GM13977 (cell line): ENCODE measurements at regions not wholly inside any gene's neighbourhood (a gene's known extent, or its start where the extent isn't known, plus 50 kb on each side); places are given as distances from the start of the nearest gene placed in this dataset.

Experiments
- DNase-seq: peaks from one replicate; pipeline ENCODE4 v3.0.0; 2012; ENCODE audit warnings: low spot score
- in situ Hi-C: fragments of 300-500 bp; cut with MboI; formaldehyde crosslinking; loops from one replicate; pipeline ENCODE4 v1.12.0; 2022; ENCODE audit warnings: low sequenced_read_pairs, low pct_unique_long_range_greater_than_20kb, mixed read lengths, inconsistent platforms; ENCODE audit not compliant: unreplicated experiment
- TF ChIP-seq, protein P1 (sequence below): IDR thresholded peaks from 2 replicates; pipeline ENCODE4 v1.5.1; 2012; ENCODE audit warnings: mild to moderate bottlenecking, control low read depth; ENCODE audit not compliant: insufficient read depth; ENCODE audit errors: extremely low read depth, missing control alignments

DNA sequence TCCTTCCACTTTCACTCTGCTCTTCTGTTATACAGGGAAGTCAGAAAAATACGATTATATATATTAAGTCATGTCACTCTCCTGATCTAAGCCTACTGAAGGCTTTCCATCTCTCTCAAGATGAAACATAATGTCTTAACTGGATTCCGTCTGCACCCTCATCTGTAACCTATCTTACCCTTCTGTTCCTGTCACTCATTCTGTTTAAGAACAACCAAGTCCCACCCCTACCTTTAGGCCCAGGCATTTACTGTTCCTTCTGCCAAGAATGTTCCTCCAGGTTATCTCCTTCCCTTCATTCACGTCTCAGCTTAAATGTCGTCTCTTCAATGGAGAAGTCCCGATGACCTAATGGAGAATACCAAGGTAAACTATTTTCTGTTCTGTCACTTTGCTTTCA lies 1802.4 kb downstream of the MRPL39 start:
- DNase-seq, result no peak
- TF ChIP-seq, protein P1, sequence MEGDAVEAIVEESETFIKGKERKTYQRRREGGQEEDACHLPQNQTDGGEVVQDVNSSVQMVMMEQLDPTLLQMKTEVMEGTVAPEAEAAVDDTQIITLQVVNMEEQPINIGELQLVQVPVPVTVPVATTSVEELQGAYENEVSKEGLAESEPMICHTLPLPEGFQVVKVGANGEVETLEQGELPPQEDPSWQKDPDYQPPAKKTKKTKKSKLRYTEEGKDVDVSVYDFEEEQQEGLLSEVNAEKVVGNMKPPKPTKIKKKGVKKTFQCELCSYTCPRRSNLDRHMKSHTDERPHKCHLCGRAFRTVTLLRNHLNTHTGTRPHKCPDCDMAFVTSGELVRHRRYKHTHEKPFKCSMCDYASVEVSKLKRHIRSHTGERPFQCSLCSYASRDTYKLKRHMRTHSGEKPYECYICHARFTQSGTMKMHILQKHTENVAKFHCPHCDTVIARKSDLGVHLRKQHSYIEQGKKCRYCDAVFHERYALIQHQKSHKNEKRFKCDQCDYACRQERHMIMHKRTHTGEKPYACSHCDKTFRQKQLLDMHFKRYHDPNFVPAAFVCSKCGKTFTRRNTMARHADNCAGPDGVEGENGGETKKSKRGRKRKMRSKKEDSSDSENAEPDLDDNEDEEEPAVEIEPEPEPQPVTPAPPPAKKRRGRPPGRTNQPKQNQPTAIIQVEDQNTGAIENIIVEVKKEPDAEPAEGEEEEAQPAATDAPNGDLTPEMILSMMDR, result no peak
- in situ Hi-C loops, result no loop called here

DNA sequence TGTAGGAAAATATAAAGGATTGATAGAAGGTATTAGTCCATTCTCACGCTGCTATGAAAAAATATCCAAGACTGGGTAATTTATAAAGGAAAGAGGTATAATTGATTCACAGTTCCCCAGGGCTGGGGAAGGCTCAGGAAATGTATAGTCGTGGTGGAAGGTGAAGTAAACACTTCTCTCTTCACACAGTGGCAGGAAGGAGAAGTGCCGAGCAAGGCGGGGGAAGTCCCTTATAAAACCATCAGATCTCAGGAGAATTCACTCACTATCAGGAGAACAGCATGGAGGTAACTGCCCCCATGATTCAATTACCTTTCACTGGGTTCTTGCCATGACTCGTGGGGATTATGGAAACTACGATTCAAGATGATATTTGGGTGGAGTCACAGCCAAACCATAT lies 1806.0 kb downstream of the MRPL39 start:
- DNase-seq, result no peak
- TF ChIP-seq, protein P1, result no peak
- in situ Hi-C loops, result no loop called here

DNA sequence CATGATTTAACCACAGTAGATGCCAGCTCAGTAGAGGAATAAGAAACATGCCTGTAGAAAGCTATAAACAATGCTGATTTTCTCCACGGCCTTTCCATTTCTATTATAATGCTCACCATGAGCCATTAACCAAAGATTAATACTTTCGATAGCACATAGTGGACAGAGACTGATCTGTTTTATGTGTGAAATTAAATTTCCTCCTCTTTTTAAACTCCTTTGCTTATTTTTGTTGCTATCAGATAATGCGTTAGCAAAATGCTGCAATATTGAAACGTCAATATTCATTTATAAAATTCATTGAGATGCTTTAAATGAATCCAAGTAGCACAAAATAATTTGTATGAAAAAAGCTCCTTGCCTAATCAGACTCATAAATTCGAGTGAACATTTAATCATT lies 1807.9 kb downstream of the MRPL39 start:
- no peak for DNase-seq
- in situ Hi-C loops, result no loop called here
- TF ChIP-seq, protein P1, result no peak

DNA sequence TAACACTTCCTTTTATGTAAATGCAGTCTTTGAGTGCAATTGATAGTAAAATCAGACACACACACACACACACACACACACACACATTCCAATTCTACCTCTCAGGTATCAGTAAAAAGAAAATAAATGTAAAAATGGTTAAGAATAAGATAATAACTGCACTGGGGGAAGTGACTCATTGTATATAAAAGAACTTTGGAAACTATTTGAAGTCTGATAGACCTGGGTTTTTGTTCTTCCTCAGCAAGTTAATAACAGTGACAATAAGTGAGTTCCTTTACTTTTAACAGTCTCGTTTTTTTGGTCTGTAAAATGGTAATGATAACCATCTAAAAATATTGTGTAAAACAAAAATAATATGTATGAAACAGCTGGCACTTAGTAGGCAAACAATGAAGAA lies 1815.0 kb downstream of the MRPL39 start:
- TF ChIP-seq, protein P1, result no peak
- in situ Hi-C loops, result no loop called here
- no peak for DNase-seq

DNA sequence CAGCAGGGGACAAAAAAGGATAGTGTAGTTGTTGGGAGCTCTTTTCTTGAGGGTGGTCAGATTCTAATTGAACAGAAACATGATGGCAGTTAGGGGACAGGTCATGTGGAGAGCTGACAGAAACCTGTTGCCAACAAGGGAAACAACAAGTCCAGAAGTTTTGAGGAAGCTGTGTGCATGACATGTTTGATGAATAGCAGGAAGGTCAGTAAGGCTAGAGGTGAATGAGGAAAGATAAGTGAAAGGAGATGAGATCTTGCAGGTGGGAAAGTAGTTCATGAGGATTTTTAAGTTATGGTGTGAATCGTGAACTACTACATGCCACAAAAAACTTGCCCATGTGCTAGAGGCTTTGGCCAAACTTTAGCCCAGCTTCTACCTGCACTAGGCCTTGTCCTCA lies 1817.4 kb downstream of the MRPL39 start:
- TF ChIP-seq, protein P1, result no peak

DNA sequence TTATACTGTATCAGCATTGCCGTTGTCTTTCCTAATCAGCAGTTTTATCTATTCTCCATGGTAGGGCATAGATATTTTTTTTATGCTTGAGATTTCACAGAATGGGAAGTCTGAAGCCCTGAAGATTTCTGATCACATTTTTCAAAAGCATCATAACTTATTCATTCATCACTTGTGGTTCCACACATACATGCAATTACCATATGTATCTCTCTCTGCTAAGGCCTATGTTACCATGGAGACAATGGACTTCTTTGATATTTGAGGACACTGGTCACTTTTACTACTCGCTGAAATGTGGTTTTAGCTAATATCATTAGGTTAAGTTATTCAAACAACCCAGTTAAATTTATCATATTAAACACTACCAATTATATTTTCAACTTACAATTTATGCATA lies 1827.0 kb downstream of the MRPL39 start:
- DNase-seq, result no peak
- TF ChIP-seq, protein P1, result no peak
- in situ Hi-C loops, result no loop called here

More for the DNA sequence above, 1817.4 kb downstream of the MRPL39 start:
- DNase-seq, result no peak
- in situ Hi-C loops, result no loop called here

DNA sequence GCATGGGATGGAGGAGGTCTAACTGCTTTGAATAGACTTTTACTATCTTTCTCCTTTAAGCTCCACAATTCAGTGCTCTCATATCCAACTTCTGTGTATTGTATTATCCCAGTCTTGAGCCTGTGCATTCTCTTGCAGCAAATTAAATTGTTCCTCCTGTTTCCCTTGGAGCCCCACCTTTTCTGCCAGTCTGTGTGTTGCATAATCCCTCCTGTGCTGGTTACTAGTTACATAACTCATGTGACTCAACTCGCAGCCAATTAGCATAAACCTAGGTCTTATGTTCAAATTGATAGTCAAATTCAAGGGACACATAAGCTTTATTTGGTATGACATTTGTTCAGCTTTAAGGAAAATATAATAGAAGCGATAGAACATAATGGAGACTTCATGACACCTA lies 1863.5 kb downstream of the MRPL39 start:
- TF ChIP-seq, protein P1, result no peak
- in situ Hi-C loops, result no loop called here

More for the DNA sequence above, 1863.5 kb downstream of the MRPL39 start:
- no peak for DNase-seq
